Astrocyte of the cerebellum (primary cell): ENCODE measurements at regions not wholly inside any gene's neighbourhood (a gene's known extent, or its start where the extent isn't known, plus 50 kb on each side); places are given as distances from the start of the nearest gene placed in this dataset.

Experiments
- DNase-seq: peaks from one replicate; pipeline ENCODE4 v3.0.0-alpha.2; 2011; ENCODE audit warnings: low read depth
- H3K4me3 ChIP-seq: 2 replicates; pipeline ENCODE4 v1.5.1; 2011; ENCODE audit warnings: mild to moderate bottlenecking, low read depth, low read length, moderate library complexity
- CTCF ChIP-seq: IDR thresholded peaks from 2 replicates; pipeline ENCODE4 v1.5.1; 2012; ENCODE audit warnings: low read length, low read depth, moderate library complexity, mild to moderate bottlenecking; ENCODE audit errors: missing control alignments
- in situ Hi-C: cut with HindIII; loops from 2 replicates; pipeline ENCODE4 v1.10.0; 2017; ENCODE audit warnings: low sequenced_read_pairs

- no peak for DNase-seq
- H3K4me3 ChIP-seq, result no peak overlapping the region
- no peak for TF ChIP-seq CTCF
- in situ Hi-C loops, result no loop called here
These were observed 135.7 kb upstream of the NDUFV2 start for GRCh38 chr18:8966821-8967220.

GRCh38 chr18:8967573-8967972 is 134.9 kb upstream of the NDUFV2 start:
- DNase-seq, result no peak
- no peak overlapping the region for H3K4me3 ChIP-seq
- in situ Hi-C loops, result no loop called here
- no peak for TF ChIP-seq CTCF

GRCh38 chr18:8969639-8970390 is 132.7 kb upstream of the NDUFV2 start:
- no peak for DNase-seq
- H3K4me3 ChIP-seq, result no peak overlapping the region
- no peak for TF ChIP-seq CTCF
- in situ Hi-C loops, result no loop called here

- no peak for DNase-seq
- no peak overlapping the region for H3K4me3 ChIP-seq
- in situ Hi-C loops, result no loop called here
- TF ChIP-seq CTCF, result no peak
These were observed 131.7 kb upstream of the NDUFV2 start for GRCh38 chr18:8970843-8971242.

- in situ Hi-C loops, result no loop called here
- no peak for DNase-seq
- H3K4me3 ChIP-seq, result no peak overlapping the region
- TF ChIP-seq CTCF, result no peak
These were observed 130.4 kb upstream of the NDUFV2 start for GRCh38 chr18:8972116-8972515.

GRCh38 chr18:8974279-8974678 is 128.2 kb upstream of the NDUFV2 start:
- TF ChIP-seq CTCF, result no peak
- in situ Hi-C loops, result no loop called here
- DNase-seq, result no peak
- H3K4me3 ChIP-seq, result no peak overlapping the region
